ENCODE measurements at regions not wholly inside any gene's neighbourhood (a gene's known extent, or its start where the extent isn't known, plus 50 kb on each side); places are given as distances from the start of the nearest gene placed in this dataset.

- TF ChIP-seq, protein P1, sequence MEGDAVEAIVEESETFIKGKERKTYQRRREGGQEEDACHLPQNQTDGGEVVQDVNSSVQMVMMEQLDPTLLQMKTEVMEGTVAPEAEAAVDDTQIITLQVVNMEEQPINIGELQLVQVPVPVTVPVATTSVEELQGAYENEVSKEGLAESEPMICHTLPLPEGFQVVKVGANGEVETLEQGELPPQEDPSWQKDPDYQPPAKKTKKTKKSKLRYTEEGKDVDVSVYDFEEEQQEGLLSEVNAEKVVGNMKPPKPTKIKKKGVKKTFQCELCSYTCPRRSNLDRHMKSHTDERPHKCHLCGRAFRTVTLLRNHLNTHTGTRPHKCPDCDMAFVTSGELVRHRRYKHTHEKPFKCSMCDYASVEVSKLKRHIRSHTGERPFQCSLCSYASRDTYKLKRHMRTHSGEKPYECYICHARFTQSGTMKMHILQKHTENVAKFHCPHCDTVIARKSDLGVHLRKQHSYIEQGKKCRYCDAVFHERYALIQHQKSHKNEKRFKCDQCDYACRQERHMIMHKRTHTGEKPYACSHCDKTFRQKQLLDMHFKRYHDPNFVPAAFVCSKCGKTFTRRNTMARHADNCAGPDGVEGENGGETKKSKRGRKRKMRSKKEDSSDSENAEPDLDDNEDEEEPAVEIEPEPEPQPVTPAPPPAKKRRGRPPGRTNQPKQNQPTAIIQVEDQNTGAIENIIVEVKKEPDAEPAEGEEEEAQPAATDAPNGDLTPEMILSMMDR (IDR thresholded peaks at IDR 0.05; ENCODE audit: poor library complexity), result no peak
- no peak for TF ChIP-seq EZH2phosphoT487 (IDR thresholded peaks at IDR 0.05; ENCODE audit: low read depth, severe bottlenecking, unreplicated experiment)
These were observed 898.5 kb downstream of the KCNJ2 start for GRCh38 chr17:71067669-71068407.

All from hepatocyte (in vitro differentiated cells).